ENCODE measurements at regions not wholly inside any gene's neighbourhood (a gene's known extent, or its start where the extent isn't known, plus 50 kb on each side); places are given as distances from the start of the nearest gene placed in this dataset.

- Histone ChIP-seq H2AFZ (ENCODE audit: low read depth, low read length) (no peak overlapping the region), H3K27ac (ENCODE audit: insufficient read depth, low read depth, low read length) (no peak overlapping the region), H4K20me1 (replicated peaks; ENCODE audit: control insufficient read depth, extremely low read depth, insufficient read depth, low read length) (no peaks in the 10 kb centered on the region), H3K36me3 (ENCODE audit: control insufficient read depth in 2 of 2, extremely low read depth in 1 of 2, insufficient read depth in 2 of 2, low read length in 2 of 2) (no peaks in the 10 kb centered on the region), H3K9me3 (replicated peaks; ENCODE audit: control insufficient read depth, insufficient read depth, low read length) (no peaks in the 10 kb centered on the region), H3K4me2 (ENCODE audit: insufficient read depth, low read length) (no peak overlapping the region), H3K9ac (replicated peaks; ENCODE audit: extremely low read depth, insufficient read depth, low read length) (no peak overlapping the region), H3K9me1 (replicated peaks; ENCODE audit: control insufficient read depth, extremely low read depth, insufficient read depth, low read length) (no peaks in the 10 kb centered on the region), H3K27me3 (ENCODE audit: control insufficient read depth in 2 of 2, insufficient read depth in 2 of 2, low read length in 2 of 2) (no peaks in the 10 kb centered on the region), H3K4me3 (replicated peaks in 1 of 3; ENCODE audit: insufficient read depth in 1 of 3, low read depth in 1 of 3, low read length in 3 of 3) (no peak overlapping the region), H3K79me2 (ENCODE audit: control insufficient read depth, insufficient read depth, low read length) (no peaks in the 10 kb centered on the region), H3K4me1 (ENCODE audit: control insufficient read depth, extremely low read depth, insufficient read depth, low read length) (peaks cover 6% of the 10 kb centered on the region)
- no TSS peak for BruUV-seq (replicated peaks)
- DNase-seq (ENCODE audit: low read depth, low spot score), result no peak
- dilution Hi-C loops (cut with MboI; ENCODE audit: extremely low pct_ligation_motif_present, low sequenced_read_pairs), result no loop called here
- FAIRE-seq, result no peak
- intact Hi-C loops (cut with micrococcal nuclease), result no loop called here
- ChIA-PET POLR2A (no interaction called here), CTCF (no interaction called here)
- no peak for TF ChIP-seq CTCF (IDR thresholded peaks at IDR 0.05; ENCODE audit: extremely low read depth in 1 of 2, insufficient read depth in 1 of 2, low read depth in 1 of 2, low read length in 2 of 2)
- no peak for TF ChIP-seq EZH2 (IDR thresholded peaks at IDR 0.05; ENCODE audit: borderline replicate concordance, low read depth, low read length, severe bottlenecking)
- TF ChIP-seq FOS (IDR thresholded peaks at IDR 0.05; ENCODE audit: borderline replicate concordance, insufficient read depth, low read length), result no peak
- no peak for TF ChIP-seq MYC (IDR thresholded peaks at IDR 0.05; ENCODE audit: low read depth, low read length)
- TF ChIP-seq MAX (IDR thresholded peaks at IDR 0.05; ENCODE audit: insufficient read depth, insufficient read length), result no peak
- TF ChIP-seq JUN (IDR thresholded peaks at IDR 0.05; ENCODE audit: borderline replicate concordance, insufficient read depth, insufficient read length, low read depth), result no peak
- no peak for TF ChIP-seq POLR2A (IDR thresholded peaks at IDR 0.05; ENCODE audit: low read depth, low read length)
- TF ChIP-seq GATA2 (IDR thresholded peaks at IDR 0.05; ENCODE audit: insufficient read depth, insufficient read length, low read depth, low read length), result no peak
- TF ChIP-seq POLR2AphosphoS5 (IDR thresholded peaks at IDR 0.05; ENCODE audit: insufficient read depth, low read depth, low read length), result no peak
Observed at GRCh38 chr9:81032030-81032572, 657.2 kb downstream of the TLE1 start.
